ENCODE measurements at regions not wholly inside any gene's neighbourhood (a gene's known extent, or its start where the extent isn't known, plus 50 kb on each side); places are given as distances from the start of the nearest gene placed in this dataset.

GRCh38 chrX:39972340-39972739 lies 125.4 kb downstream of the BCOR start:
- DNase-seq: no peak

- no peak for DNase-seq
Observed at GRCh38 chrX:39973810-39974209, 123.9 kb downstream of the BCOR start.

GRCh38 chrX:39974270-39974669 lies 123.5 kb downstream of the BCOR start:
- no peak for DNase-seq

GRCh38 chrX:39975101-39975925 lies 122.4 kb downstream of the BCOR start:
- DNase-seq: no peak

GRCh38 chrX:39981946-39982345 lies 115.8 kb downstream of the BCOR start:
- DNase-seq: no peak

GRCh38 chrX:39982948-39983347 lies 114.8 kb downstream of the BCOR start:
- DNase-seq: no peak

- DNase-seq: no peak
Observed at GRCh38 chrX:39983715-39984114, 114.0 kb downstream of the BCOR start.

GRCh38 chrX:39984191-39984956 lies 113.4 kb downstream of the BCOR start:
- DNase-seq: no peak

GRCh38 chrX:39985071-39985470 lies 112.7 kb downstream of the BCOR start:
- no peak for DNase-seq

- no peak for DNase-seq
Observed at GRCh38 chrX:39985551-39985950, 112.2 kb downstream of the BCOR start.

GRCh38 chrX:39988496-39988895 lies 109.3 kb downstream of the BCOR start:
- no peak for DNase-seq

GRCh38 chrX:39990388-39990787 lies 107.4 kb downstream of the BCOR start:
- no peak for DNase-seq

- DNase-seq: no peak
Observed at GRCh38 chrX:39992300-39992699, 105.5 kb downstream of the BCOR start.

- no peak for DNase-seq
Observed at GRCh38 chrX:39995457-39995856, 102.3 kb downstream of the BCOR start.

- no peak for DNase-seq
Observed at GRCh38 chrX:39996536-39996935, 101.2 kb downstream of the BCOR start.

- DNase-seq: no peak
Observed at GRCh38 chrX:39998636-39999406, 98.9 kb downstream of the BCOR start.

Data from bone marrow (tissue), 2 donors.